H1 (cell line): ENCODE measurements at regions not wholly inside any gene's neighbourhood (a gene's known extent, or its start where the extent isn't known, plus 50 kb on each side); places are given as distances from the start of the nearest gene placed in this dataset.

Source experiments
- CTCF ChIA-PET: fragments of 300-600 bp; sonication (Branson Sonifier 250); formaldehyde crosslinking; loops from one replicate; lab custom pipeline; 2021; ENCODE audit not compliant: partially characterized antibody; lab: Charles Lee
- POLR2A ChIA-PET: fragments of 300-600 bp; sonication (Branson Sonifier 250); formaldehyde crosslinking; loops from one replicate; lab custom pipeline; 2021; ENCODE audit warnings: inconsistent platforms; ENCODE audit not compliant: partially characterized antibody; lab: Charles Lee
- DNase-seq, 2 experiments: peaks; one replicate each; pipeline versions ENCODE4 v3.0.0 to v3.0.0-alpha.2; 2010 to 2022; ENCODE audit warnings: low spot score in 2 of 2, low read depth in 1 of 2, mixed read lengths in 1 of 2
- FAIRE-seq: peaks from 2 replicates; lab custom pipeline; 2011; peaks lifted over from hg19 to GRCh38; lab: Jason Lieb, UNC
- H2AFZ ChIP-seq: 2 replicates; pipeline ENCODE4 v1.8.1; 2012; ENCODE audit warnings: low read length, inconsistent platforms
- H2AK5ac ChIP-seq: 2 replicates; pipeline ENCODE4 v1.6.1; 2013; ENCODE audit warnings: low read depth, low read length
- H2BK120ac ChIP-seq: replicated peaks from 2 replicates; pipeline ENCODE3; 2013; ENCODE audit warnings: low read depth, low read length, inconsistent platforms
- H2BK12ac ChIP-seq: 2 replicates; pipeline ENCODE4 v1.6.1; 2013; ENCODE audit warnings: low read depth, low read length
- H2BK15ac ChIP-seq: 2 replicates; pipeline ENCODE4 v1.6.1; 2013; ENCODE audit warnings: low read length
- H2BK20ac ChIP-seq: 2 replicates; pipeline ENCODE4 v1.6.1; 2013; ENCODE audit warnings: low read length
- H2BK5ac ChIP-seq: 2 replicates; pipeline ENCODE4 v1.6.1; 2013; ENCODE audit warnings: low read depth, low read length
- H3K14ac ChIP-seq: 2 replicates; pipeline ENCODE4 v1.6.1; 2013; ENCODE audit warnings: inconsistent platforms; ENCODE audit not compliant: insufficient read length
- H3K18ac ChIP-seq: 2 replicates; pipeline ENCODE4 v1.6.1; 2013; ENCODE audit warnings: low read length; ENCODE audit errors: extremely low read depth
- H3K23ac ChIP-seq: 2 replicates; pipeline ENCODE4 v1.6.1; 2013; ENCODE audit warnings: inconsistent platforms; ENCODE audit not compliant: insufficient read length
- H3K23me2 ChIP-seq: 2 replicates; pipeline ENCODE4 v1.6.1; 2013; ENCODE audit warnings: low read depth, low read length
- H3K27ac ChIP-seq: 2 replicates; pipeline ENCODE4 v1.6.1; 2011; ENCODE audit warnings: low read depth, low read length, inconsistent platforms
- H3K27me3 ChIP-seq, 4 experiments: replicated peaks in 1 of 4; 1 replicate in 1 of 4; 2 replicates in 3 of 4; pipeline versions ENCODE4 v1.6.1 to v1.8.1; 2011 to 2013; ENCODE audit warnings: low read length in 3 of 4, mild to moderate bottlenecking in 3 of 4, inconsistent platforms in 2 of 4, mixed read lengths in 2 of 4, moderate library complexity in 1 of 4; ENCODE audit not compliant: control insufficient read depth in 3 of 4, insufficient read depth in 3 of 4; ENCODE audit errors: extremely low read depth in 1 of 4
- H3K36me3 ChIP-seq, 4 experiments: 2 replicates each; pipeline versions ENCODE4 v1.6.1 to v1.8.1; 2011 to 2013; ENCODE audit warnings: mild to moderate bottlenecking in 4 of 4, low read length in 3 of 4, moderate library complexity in 2 of 4, control low read depth in 1 of 4, inconsistent platforms in 1 of 4; ENCODE audit not compliant: insufficient read depth in 4 of 4, control insufficient read depth in 2 of 4
- H3K4ac ChIP-seq: replicated peaks from 2 replicates; pipeline ENCODE3; 2013; ENCODE audit warnings: low read length, low read depth, mixed read lengths, inconsistent platforms; ENCODE audit not compliant: insufficient read length
- H3K4me1 ChIP-seq, 4 experiments: replicated peaks in 1 of 4; 1 replicate in 1 of 4; 2 replicates in 3 of 4; pipeline versions ENCODE4 v1.6.1 to v1.8.1; 2011 to 2013; ENCODE audit warnings: low read length in 3 of 4, inconsistent platforms in 2 of 4, mixed read lengths in 1 of 4; ENCODE audit not compliant: insufficient read depth in 4 of 4, control insufficient read depth in 3 of 4
- H3K4me2 ChIP-seq, 2 experiments: 2 replicates each; pipeline versions ENCODE4 v1.6.1 to v1.8.1; 2011 to 2013; ENCODE audit warnings: low read depth in 2 of 2, low read length in 2 of 2, control low read depth in 1 of 2, inconsistent platforms in 1 of 2, mild to moderate bottlenecking in 1 of 2; ENCODE audit not compliant: insufficient read depth in 1 of 2
- H3K4me3 ChIP-seq, 4 experiments: fragments of 200-600, 300-600 bp in 1 of 4; sonication (generic), shearing (Covaris generic), sonication (Bioruptor Twin) in 1 of 4; 2 replicates each; pipeline versions ENCODE4 v1.5.1 to v1.8.1; 2011 to 2016; ENCODE audit warnings: low read length in 4 of 4, low read depth in 3 of 4, control low read depth in 2 of 4, inconsistent platforms in 2 of 4, mild to moderate bottlenecking in 2 of 4, mixed read lengths in 1 of 4, moderate library complexity in 1 of 4; ENCODE audit not compliant: insufficient read depth in 2 of 4; ENCODE audit errors: extremely low read depth in 1 of 4
- H3K56ac ChIP-seq: replicated peaks from 2 replicates; pipeline ENCODE3; 2013; ENCODE audit warnings: low read depth, mild to moderate bottlenecking, mixed read lengths, low read length, inconsistent platforms; ENCODE audit not compliant: insufficient read length
- H3K79me1 ChIP-seq: 2 replicates; pipeline ENCODE4 v1.6.1; 2013; ENCODE audit warnings: low read depth, low read length, control low read depth
- H3K79me2 ChIP-seq, 2 experiments: 2 replicates each; pipeline versions ENCODE4 v1.6.1 to v1.8.1; 2012 to 2013; ENCODE audit warnings: low read length in 2 of 2, mild to moderate bottlenecking in 2 of 2, inconsistent platforms in 1 of 2; ENCODE audit not compliant: insufficient read depth in 2 of 2, control insufficient read depth in 1 of 2
- H3K9ac ChIP-seq, 4 experiments: replicated peaks in 1 of 4; 1 replicate in 1 of 4; 2 replicates in 3 of 4; pipeline versions ENCODE4 v1.6.1 to v1.8.1; 2011 to 2013; ENCODE audit warnings: low read depth in 3 of 4, low read length in 3 of 4, control low read depth in 2 of 4, mild to moderate bottlenecking in 2 of 4, moderate library complexity in 2 of 4, inconsistent platforms in 1 of 4; ENCODE audit errors: extremely low read depth in 1 of 4
- H3K9me3 ChIP-seq, 2 experiments: 2 replicates each; pipeline versions ENCODE4 v1.6.1 to v1.8.1; 2012 to 2013; ENCODE audit warnings: mild to moderate bottlenecking in 2 of 2, moderate library complexity in 2 of 2, control low read depth in 1 of 2, inconsistent platforms in 1 of 2, low read depth in 1 of 2, low read length in 1 of 2, mixed read lengths in 1 of 2; ENCODE audit not compliant: insufficient read depth in 2 of 2
- H4K20me1 ChIP-seq, 2 experiments: replicated peaks in 1 of 2; 2 replicates each; pipeline versions ENCODE3 to v1.8.1; 2011 to 2013; ENCODE audit warnings: inconsistent platforms in 2 of 2, low read length in 2 of 2, mild to moderate bottlenecking in 1 of 2; ENCODE audit not compliant: insufficient read depth in 2 of 2, control insufficient read depth in 1 of 2
- H4K5ac ChIP-seq: 2 replicates; pipeline ENCODE4 v1.6.1; 2013; ENCODE audit warnings: low read length, low read depth, mixed read lengths, inconsistent platforms; ENCODE audit not compliant: insufficient read length
- H4K8ac ChIP-seq: 2 replicates; pipeline ENCODE4 v1.8.0; 2013; ENCODE audit warnings: mild to moderate bottlenecking, moderate library complexity, low read length, inconsistent platforms; ENCODE audit not compliant: insufficient read depth; ENCODE audit errors: extremely low read depth
- H4K91ac ChIP-seq: replicated peaks from 2 replicates; pipeline ENCODE3; 2013; ENCODE audit warnings: low read length, mixed read lengths, inconsistent platforms; ENCODE audit not compliant: insufficient read length
- CHD2 ChIP-seq: IDR thresholded peaks from 2 replicates; pipeline ENCODE4 v1.6.1; 2012; ENCODE audit warnings: low read length, improper control_type of control experiment
- CTCF ChIP-seq, 3 experiments: IDR thresholded peaks; 1 replicate in 2 of 3; 2 replicates in 1 of 3; pipeline versions ENCODE4 v1.5.1 to v1.6.1; 2011; ENCODE audit warnings: low read length in 3 of 3, mild to moderate bottlenecking in 3 of 3, inconsistent platforms in 2 of 3, low read depth in 1 of 3, moderate library complexity in 1 of 3; ENCODE audit not compliant: insufficient read depth in 1 of 3; ENCODE audit errors: control extremely low read depth in 1 of 3
- EP300 ChIP-seq, 2 experiments: IDR thresholded peaks; 1 replicate in 1 of 2; 2 replicates in 1 of 2; pipeline ENCODE4 v1.6.1; 2011 to 2012; ENCODE audit warnings: low read depth in 2 of 2, low read length in 2 of 2, mild to moderate bottlenecking in 2 of 2, borderline replicate concordance in 1 of 2, inconsistent platforms in 1 of 2, moderate library complexity in 1 of 2
- GABPA ChIP-seq: IDR thresholded peaks from 2 replicates; pipeline ENCODE4 v1.6.1; 2011; ENCODE audit warnings: mild to moderate bottlenecking, low read length, moderate library complexity, borderline replicate concordance; ENCODE audit not compliant: insufficient read depth
- KDM4A ChIP-seq: IDR thresholded peaks from one replicate; pipeline ENCODE4 v1.7.1; 2012; ENCODE audit warnings: low read depth, mild to moderate bottlenecking, moderate library complexity, low read length, inconsistent platforms; ENCODE audit not compliant: severe bottlenecking
- PHF8 ChIP-seq: fragments of 200-600 bp; sonication (generic); conservative IDR thresholded peaks from 2 replicates; pipeline ENCODE4 v1.7.1; 2012; ENCODE audit warnings: low read depth, mild to moderate bottlenecking, inconsistent platforms, low read length, moderate library complexity
- POLR2A ChIP-seq, 2 experiments: IDR thresholded peaks; 1 replicate in 1 of 2; 2 replicates in 1 of 2; pipeline ENCODE4 v1.6.1; 2011; ENCODE audit warnings: low read depth in 2 of 2, low read length in 2 of 2, mild to moderate bottlenecking in 2 of 2; ENCODE audit errors: control extremely low read depth in 1 of 2
- SP4 ChIP-seq: IDR thresholded peaks from 2 replicates; pipeline ENCODE4 v1.6.1; 2012; ENCODE audit warnings: low read length, inconsistent platforms
- TCF12 ChIP-seq: IDR thresholded peaks from 2 replicates; pipeline ENCODE4 v1.6.1; 2011; ENCODE audit warnings: low read depth, mild to moderate bottlenecking, low read length
- TEAD4 ChIP-seq: IDR thresholded peaks from 2 replicates; pipeline ENCODE4 v1.6.1; 2012; ENCODE audit warnings: low read depth, low read length, inconsistent platforms, mixed read lengths
- USF2 ChIP-seq: IDR thresholded peaks from 2 replicates; pipeline ENCODE4 v1.6.1; 2011; ENCODE audit warnings: low read length, improper control_type of control experiment
- WGBS, 2 experiments: shearing (Covaris generic) in 1 of 2; methylation state at CpG; one replicate each; pipeline versions ENCODE4 v1.1.6 to v1.1.7; 2013 to 2015; ENCODE audit warnings: low lambda C conversion rate in 2 of 2, mixed read lengths in 2 of 2, inconsistent platforms in 1 of 2, low coverage in 1 of 2, missing lambda C conversion rate in 1 of 2; ENCODE audit not compliant: insufficient replicate concordance in 2 of 2, insufficient coverage in 1 of 2, insufficient read length in 1 of 2; ENCODE audit errors: extremely low coverage in 1 of 2, missing lambda C conversion rate in 1 of 2; 5-methylcytosine and 5-hydroxymethylcytosine counted together

GRCh38 chr17:79142375-79142774 is 67.8 kb downstream of the ENGASE start:
- Histone ChIP-seq H3K4me1 (no peaks in the 10 kb centered on the region; a peak in 4 of 7 replicates), H3K27me3 (no peaks in the 10 kb centered on the region), H4K8ac (0 out of 2 replicates have a peak overlapping the region, but pooled peaks have one; percentile 38), H4K5ac (no peak overlapping the region), H2BK120ac (no peak overlapping the region), H2BK12ac (no peak overlapping the region), H3K18ac (no peak overlapping the region), H2AFZ (no peak overlapping the region), H3K56ac (no peak overlapping the region), H3K23ac (no peak overlapping the region), H4K20me1 (peaks cover 0 to 17% of the 10 kb centered on the region in 2 experiments), H3K4me3 (no peak overlapping the region), H2BK15ac (no peak overlapping the region), H4K91ac (no peak overlapping the region), H3K79me1 (peaks cover 7% of the 10 kb centered on the region), H3K9ac (no peak overlapping the region), H3K4me2 (no peak overlapping the region), H3K9me3 (peaks cover 0 to 2% of the 10 kb centered on the region in 2 experiments; a peak in 1 of 4 replicates), H3K4ac (no peak overlapping the region), H3K27ac (no peak overlapping the region), H3K14ac (no peak overlapping the region), H2BK20ac (no peak overlapping the region), H3K36me3 (no peaks in the 10 kb centered on the region; a peak in 1 of 8 replicates), H3K23me2 (no peaks in the 10 kb centered on the region), H2AK5ac (no peak overlapping the region), H2BK5ac (no peak overlapping the region), H3K79me2 (no peaks in the 10 kb centered on the region)
- POLR2A ChIA-PET, result no interaction called here
- no peak for DNase-seq
- CTCF ChIA-PET, result interaction anchor here (0.8 kb wide), 2 partner anchors 17 to 246 kb away, joined by 3 read pairs; no protein-coding TSS in a partner anchor
- no peak for FAIRE-seq
- WGBS, 2 experiments, result 85% methylated on average over 10 of the region's 13 CpGs; no CpG with 5 or more reads in 1 of the 2 experiments
- no peak for TF ChIP-seq EP300 (IDR thresholded peaks at IDR 0.05; ENCODE audit: borderline replicate concordance in 1 of 2, low read depth in 2 of 2, low read length in 2 of 2)
- TF ChIP-seq PHF8, result no peak
- no peak for TF ChIP-seq CHD2
- TF ChIP-seq GABPA, result no peak
- no peak for TF ChIP-seq CTCF (IDR thresholded peaks at IDR 0.05; ENCODE audit: control extremely low read depth in 1 of 3, insufficient read depth in 1 of 3, low read depth in 1 of 3, low read length in 3 of 3)
- no peak for TF ChIP-seq SP4
- TF ChIP-seq TEAD4, result no peak
- no peak for TF ChIP-seq POLR2A (IDR thresholded peaks at IDR 0.05; ENCODE audit: control extremely low read depth in 1 of 2, low read depth in 2 of 2, low read length in 2 of 2)
- no peak for TF ChIP-seq KDM4A
- no peak for TF ChIP-seq USF2
- no peak for TF ChIP-seq TCF12
